Skeletal muscle tissue (tissue), 3 donors: ENCODE measurements at regions not wholly inside any gene's neighbourhood (a gene's known extent, or its start where the extent isn't known, plus 50 kb on each side); places are given as distances from the start of the nearest gene placed in this dataset.

Experiments
- H3K27ac ChIP-seq: one replicate; pipeline ENCODE4 v1.7.0; 2013; ENCODE audit warnings: mild to moderate bottlenecking, low read depth, low read length, inconsistent platforms
- H3K27me3 ChIP-seq, 3 donors: one replicate each; pipeline ENCODE4 v1.7.0; 2013; ENCODE audit warnings: low read length in 3 of 3; ENCODE audit not compliant: control insufficient read depth in 3 of 3, insufficient read depth in 3 of 3
- H3K36me3 ChIP-seq, 3 donors: one replicate each; pipeline ENCODE4 v1.7.0; 2013; ENCODE audit warnings: low read length in 3 of 3; ENCODE audit not compliant: control insufficient read depth in 3 of 3, insufficient read depth in 3 of 3
- H3K4me1 ChIP-seq, 3 donors: one replicate each; pipeline ENCODE4 v1.7.0; 2013; ENCODE audit warnings: low read length in 3 of 3, mild to moderate bottlenecking in 3 of 3; ENCODE audit not compliant: control insufficient read depth in 3 of 3, insufficient read depth in 3 of 3
- H3K4me3 ChIP-seq, 3 donors: one replicate each; pipeline ENCODE4 v1.7.0; 2013; ENCODE audit warnings: low read length in 3 of 3
- H3K9ac ChIP-seq, 3 donors: one replicate each; pipeline ENCODE4 v1.7.0; 2013; ENCODE audit warnings: low read length in 3 of 3, mild to moderate bottlenecking in 3 of 3, moderate library complexity in 2 of 3, low read depth in 1 of 3
- H3K9me3 ChIP-seq, 3 donors: one replicate each; pipeline ENCODE4 v1.7.0; 2013; ENCODE audit warnings: low read length in 3 of 3; ENCODE audit not compliant: control insufficient read depth in 3 of 3
- donor health status: Osteomylitis.

- H3K27ac ChIP-seq: no peak overlapping the region
- peaks cover 0 to 4% (median 0%) of the 10 kb centered on the region in 3 donors for H3K9me3 ChIP-seq
- H3K4me3 ChIP-seq: no peak overlapping the region
- H3K4me1 ChIP-seq: no peaks in the 10 kb centered on the region
- no peaks in the 10 kb centered on the region for H3K36me3 ChIP-seq
- H3K27me3 ChIP-seq: peaks cover 12 to 22% (median 14%) of the 10 kb centered on the region in 3 donors
- H3K9ac ChIP-seq: no peak overlapping the region
These were observed 103.6 kb downstream of the TRIM29 start for GRCh38 chr11:120034176-120034875.

GRCh38 chr11:120032766-120033390, 105.0 kb downstream of the TRIM29 start:
- H3K4me1 ChIP-seq: no peaks in the 10 kb centered on the region
- H3K9ac ChIP-seq: no peak overlapping the region
- H3K4me3 ChIP-seq: no peak overlapping the region
- no peaks in the 10 kb centered on the region for H3K36me3 ChIP-seq
- peaks cover 0 to 4% (median 0%) of the 10 kb centered on the region in 3 donors for H3K9me3 ChIP-seq
- no peak overlapping the region for H3K27ac ChIP-seq
- H3K27me3 ChIP-seq: peaks cover 14 to 29% (median 21%) of the 10 kb centered on the region in 3 donors

- Histone ChIP-seq H3K4me1 (no peaks in the 10 kb centered on the region), H3K27ac (no peak overlapping the region), H3K36me3 (no peaks in the 10 kb centered on the region), H3K9ac (no peak overlapping the region), H3K27me3 (peaks cover 14 to 34% (median 25%) of the 10 kb centered on the region in 3 donors), H3K9me3 (peaks cover 0 to 4% (median 0%) of the 10 kb centered on the region in 3 donors), H3K4me3 (no peak overlapping the region)
These were observed 106.0 kb downstream of the TRIM29 start for GRCh38 chr11:120031612-120032600.

GRCh38 chr11:120031156-120031555, 106.8 kb downstream of the TRIM29 start:
- H3K9ac ChIP-seq: no peak overlapping the region

GRCh38 chr11:120030411-120030810, 107.5 kb downstream of the TRIM29 start:
- H3K4me3 ChIP-seq: no peak overlapping the region
- peaks cover 11 to 32% (median 27%) of the 10 kb centered on the region in 3 donors for H3K27me3 ChIP-seq
- no peaks in the 10 kb centered on the region for H3K9me3 ChIP-seq
- no peaks in the 10 kb centered on the region for H3K36me3 ChIP-seq
- no peak overlapping the region for H3K27ac ChIP-seq
- H3K4me1 ChIP-seq: no peaks in the 10 kb centered on the region
- no peak overlapping the region for H3K9ac ChIP-seq

More at GRCh38 chr11:120031156-120031555, 106.8 kb downstream of the TRIM29 start:
- no peak overlapping the region for H3K4me3 ChIP-seq
- H3K9me3 ChIP-seq: peaks cover 0 to 4% (median 0%) of the 10 kb centered on the region in 3 donors
- H3K4me1 ChIP-seq: no peaks in the 10 kb centered on the region
- H3K27ac ChIP-seq: no peak overlapping the region
- no peaks in the 10 kb centered on the region for H3K36me3 ChIP-seq
- peaks cover 14 to 36% (median 25%) of the 10 kb centered on the region in 3 donors for H3K27me3 ChIP-seq

GRCh38 chr11:120029321-120029720, 108.6 kb downstream of the TRIM29 start:
- H3K9ac ChIP-seq: no peak overlapping the region
- peaks cover 11 to 33% (median 28%) of the 10 kb centered on the region in 3 donors for H3K27me3 ChIP-seq
- H3K4me1 ChIP-seq: no peaks in the 10 kb centered on the region
- H3K9me3 ChIP-seq: no peaks in the 10 kb centered on the region
- H3K4me3 ChIP-seq: no peak overlapping the region
- no peak overlapping the region for H3K27ac ChIP-seq
- H3K36me3 ChIP-seq: no peaks in the 10 kb centered on the region

- no peak overlapping the region for H3K27ac ChIP-seq
- H3K27me3 ChIP-seq: peaks cover 11 to 36% (median 27%) of the 10 kb centered on the region in 3 donors
- H3K4me1 ChIP-seq: no peaks in the 10 kb centered on the region
- no peak overlapping the region for H3K9ac ChIP-seq
- H3K36me3 ChIP-seq: no peaks in the 10 kb centered on the region
- H3K4me3 ChIP-seq: no peak overlapping the region
- H3K9me3 ChIP-seq: no peaks in the 10 kb centered on the region
These were observed 109.0 kb downstream of the TRIM29 start for GRCh38 chr11:120028897-120029258.

- no peak overlapping the region for H3K9ac ChIP-seq
- no peaks in the 10 kb centered on the region for H3K4me1 ChIP-seq
- H3K36me3 ChIP-seq: no peaks in the 10 kb centered on the region
- H3K27me3 ChIP-seq: peaks cover 11 to 40% (median 27%) of the 10 kb centered on the region in 3 donors
- H3K27ac ChIP-seq: no peak overlapping the region
- no peaks in the 10 kb centered on the region for H3K9me3 ChIP-seq
- no peak overlapping the region for H3K4me3 ChIP-seq
These were observed 109.6 kb downstream of the TRIM29 start for GRCh38 chr11:120028181-120028896.

- H3K9ac ChIP-seq: no peak overlapping the region
- H3K4me3 ChIP-seq: no peak overlapping the region
- H3K27me3 ChIP-seq: peaks cover 17 to 47% (median 32%) of the 10 kb centered on the region in 3 donors
These were observed 110.2 kb downstream of the TRIM29 start for GRCh38 chr11:120027546-120028180.

More at GRCh38 chr11:120027546-120028180, 110.2 kb downstream of the TRIM29 start:
- Histone ChIP-seq H3K27ac (no peak overlapping the region), H3K9me3 (no peaks in the 10 kb centered on the region), H3K4me1 (no peaks in the 10 kb centered on the region), H3K36me3 (no peaks in the 10 kb centered on the region)
